ENCODE measurements at regions not wholly inside any gene's neighbourhood (a gene's known extent, or its start where the extent isn't known, plus 50 kb on each side); places are given as distances from the start of the nearest gene placed in this dataset.

DNA sequence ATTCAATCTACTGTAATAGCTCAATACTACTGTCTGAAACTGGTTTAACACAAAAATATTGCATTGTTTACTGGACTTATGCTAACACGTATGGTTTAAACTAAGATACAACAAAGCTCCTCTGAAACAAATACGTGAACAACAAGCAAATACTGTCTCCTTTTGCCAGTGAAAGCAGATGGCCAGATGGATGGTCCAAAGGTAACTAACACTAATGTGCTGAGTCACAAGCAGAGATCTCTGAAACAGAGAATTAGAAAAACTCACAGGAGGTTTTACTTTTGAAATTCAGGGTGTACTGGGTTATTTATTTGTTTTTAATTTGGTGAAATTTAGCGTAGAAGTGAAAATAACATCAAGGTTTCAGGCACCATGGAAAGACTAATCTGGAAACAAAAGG lies 124.3 kb upstream of the SOX4 start:
- no peak for DNase-seq (ENCODE audit: low spot score)

DNA sequence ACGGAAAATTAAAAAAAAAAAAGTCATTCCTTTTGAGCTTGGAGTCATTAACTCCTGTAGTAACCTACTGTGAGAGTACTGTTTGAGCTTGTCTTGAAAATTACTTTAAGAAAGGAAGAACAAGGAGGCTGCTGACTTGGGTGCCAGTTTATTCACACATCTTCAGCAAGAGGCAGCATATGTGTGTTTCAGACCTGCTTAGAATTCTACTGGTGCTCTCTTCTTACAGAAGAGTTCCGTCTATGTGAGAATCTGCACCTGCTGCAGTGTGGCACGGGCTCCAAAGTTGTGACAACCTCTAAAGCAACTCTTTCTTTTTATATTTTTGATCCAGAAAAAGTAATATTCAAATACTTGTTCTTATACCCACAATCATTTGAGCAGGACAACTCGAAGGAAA lies 117.4 kb upstream of the SOX4 start:
- no peak for DNase-seq (ENCODE audit: low spot score)

- no peak for DNase-seq (ENCODE audit: low spot score)
Measured at GRCh38 chr6:21478411-21478810, 115.1 kb upstream of the SOX4 start.

- DNase-seq (ENCODE audit: low spot score), result no peak
Measured at GRCh38 chr6:21478883-21479539, 114.5 kb upstream of the SOX4 start.

DNA sequence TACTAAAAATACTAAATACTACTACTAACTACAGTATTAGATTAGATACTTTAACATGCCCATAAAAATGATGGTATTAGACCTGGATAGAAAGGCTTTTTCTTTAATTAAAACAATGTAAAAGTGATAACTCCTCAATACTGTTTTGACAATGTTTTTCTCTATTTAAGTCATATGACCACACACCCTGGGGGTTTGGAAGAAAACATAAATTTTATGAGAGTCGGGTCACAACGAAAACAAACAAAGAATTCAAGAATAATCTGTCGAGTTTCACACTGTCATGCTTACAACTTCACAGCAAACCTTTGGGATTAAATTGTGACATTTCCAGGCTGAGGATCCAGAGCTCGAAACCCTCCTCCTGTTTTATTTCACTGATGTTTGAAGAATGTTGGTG lies 107.4 kb upstream of the SOX4 start:
- DNase-seq (ENCODE audit: low spot score), result no peak

- no peak for DNase-seq (ENCODE audit: low spot score)
Measured at GRCh38 chr6:21489826-21490225, 103.7 kb upstream of the SOX4 start.

DNA sequence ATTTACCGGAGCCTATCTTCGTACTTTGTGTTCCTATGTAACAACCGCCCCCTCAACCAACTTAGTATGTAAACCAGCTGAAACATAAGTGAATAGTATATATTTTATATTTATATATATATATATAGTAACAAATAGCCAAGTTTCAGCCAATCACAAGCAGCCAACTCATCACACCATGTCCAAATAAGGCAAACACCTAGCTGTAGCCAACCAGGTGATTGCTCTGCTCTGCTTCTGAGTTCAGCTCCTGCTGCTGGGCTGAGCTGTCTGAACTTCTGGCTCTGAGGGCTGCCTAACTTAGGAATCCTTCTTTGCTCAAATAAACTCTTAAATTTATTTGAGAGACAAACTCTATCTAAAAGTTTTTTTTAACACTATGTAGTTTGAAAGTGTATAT lies 101.6 kb upstream of the SOX4 start:
- DNase-seq (ENCODE audit: low spot score), result no peak

GRCh38 chr6:21494505-21494904 lies 99.0 kb upstream of the SOX4 start:
- DNase-seq (ENCODE audit: low spot score), result no peak

DNA sequence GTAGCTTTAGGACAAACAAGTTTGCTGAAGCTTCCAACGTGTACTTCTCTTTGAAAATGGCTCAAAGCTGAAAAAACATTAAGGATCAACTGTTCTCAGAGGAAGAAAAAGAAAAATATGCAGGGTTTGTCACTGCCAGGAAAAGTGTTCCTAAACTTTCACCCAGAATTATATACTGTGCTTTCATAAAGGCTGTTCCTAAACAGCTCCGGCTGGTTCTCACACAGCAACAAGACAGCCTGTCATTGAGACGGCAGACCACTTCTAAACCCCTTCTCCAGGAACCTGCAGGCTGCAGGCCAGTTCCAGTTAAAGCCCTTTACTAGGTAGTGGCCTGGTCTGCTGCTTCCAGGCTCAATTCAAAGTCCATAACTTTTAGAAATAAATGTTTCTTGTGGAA lies 97.4 kb upstream of the SOX4 start:
- no peak for DNase-seq (ENCODE audit: low spot score)

DNA sequence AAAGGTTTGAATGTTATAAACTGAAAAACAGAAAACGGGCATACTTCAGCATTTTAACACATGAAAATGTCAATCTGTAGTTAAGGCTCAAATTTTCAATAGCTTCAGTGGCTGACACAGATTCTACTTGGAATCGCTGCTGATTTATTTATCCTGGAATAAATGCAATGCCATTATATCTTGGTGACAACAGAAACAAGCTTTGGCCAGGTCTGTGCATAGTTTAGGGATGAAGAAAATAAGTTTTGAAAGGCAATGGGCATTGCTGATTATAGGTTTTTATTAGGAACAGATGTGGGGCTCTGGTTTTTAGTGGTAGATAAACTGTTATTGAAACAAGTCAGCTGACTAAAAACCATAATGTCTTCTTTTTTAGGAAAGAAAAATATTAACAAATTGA lies 96.8 kb upstream of the SOX4 start:
- no peak for DNase-seq (ENCODE audit: low spot score)

GRCh38 chr6:21500314-21501020 lies 93.1 kb upstream of the SOX4 start:
- no peak for DNase-seq (ENCODE audit: low spot score)

DNA sequence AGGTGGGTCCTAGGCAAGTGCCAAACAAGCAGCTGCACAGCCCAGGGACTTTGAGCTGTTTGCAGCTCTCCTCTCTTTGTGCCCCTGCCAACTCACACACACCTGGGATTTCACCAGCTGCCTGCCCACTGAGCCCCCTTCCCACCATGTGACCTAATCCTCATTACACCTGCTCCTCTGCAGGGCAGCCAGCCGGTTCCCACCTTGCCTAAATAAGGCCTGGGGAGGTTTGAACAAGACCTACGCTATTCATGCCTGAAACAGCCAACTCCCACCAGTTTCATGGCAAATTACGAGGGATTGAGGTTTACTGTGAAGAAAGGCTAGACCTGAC lies 92.6 kb upstream of the SOX4 start:
- no peak for DNase-seq (ENCODE audit: low spot score)

- no peak for DNase-seq (ENCODE audit: low spot score)
Measured at GRCh38 chr6:21501815-21502214, 91.7 kb upstream of the SOX4 start.

- DNase-seq (ENCODE audit: low spot score), result no peak
Measured at GRCh38 chr6:21502682-21503081, 90.9 kb upstream of the SOX4 start.

GRCh38 chr6:21504790-21505189 lies 88.8 kb upstream of the SOX4 start:
- DNase-seq (ENCODE audit: low spot score), result no peak

DNA sequence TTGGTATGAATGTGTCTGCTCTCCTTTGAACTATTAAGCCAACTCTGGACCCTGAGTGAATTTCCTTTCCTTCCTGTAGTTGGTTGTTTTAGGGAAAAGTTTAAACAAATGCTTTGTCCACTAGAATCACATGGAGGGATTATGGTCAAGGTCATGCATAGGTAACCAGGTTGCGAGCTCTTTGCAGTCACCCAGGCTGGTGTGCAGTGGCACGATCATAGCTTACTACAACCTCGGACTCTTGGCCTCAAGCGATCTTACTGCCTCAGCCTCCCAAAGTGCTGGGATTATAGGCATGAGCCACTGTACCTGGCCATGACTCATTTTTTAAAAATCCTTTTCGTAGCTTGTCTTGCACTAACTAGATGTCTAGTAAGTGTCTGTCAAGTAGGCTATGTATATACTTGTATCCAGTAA lies 88.0 kb upstream of the SOX4 start:
- DNase-seq (ENCODE audit: low spot score), result no peak

DNA sequence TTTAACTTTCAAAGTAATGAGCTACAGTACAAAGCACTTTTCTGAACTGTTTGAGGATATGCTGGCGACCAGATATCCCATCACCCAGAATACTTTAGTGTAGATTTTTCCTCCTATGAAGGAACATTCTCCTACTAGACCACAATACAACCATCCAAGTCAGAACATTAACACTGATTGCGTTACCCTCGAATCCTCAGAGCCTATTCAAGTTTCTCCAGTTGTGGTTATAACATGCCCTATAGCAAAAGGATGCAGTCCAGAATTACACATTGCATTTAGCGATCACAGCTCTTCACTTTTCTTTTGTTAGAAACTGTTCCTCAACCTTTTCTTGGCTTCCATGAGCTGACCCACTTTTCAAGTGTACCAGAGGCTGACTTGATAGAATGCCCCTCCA lies 87.4 kb upstream of the SOX4 start:
- DNase-seq (ENCODE audit: low spot score), result no peak

DNA sequence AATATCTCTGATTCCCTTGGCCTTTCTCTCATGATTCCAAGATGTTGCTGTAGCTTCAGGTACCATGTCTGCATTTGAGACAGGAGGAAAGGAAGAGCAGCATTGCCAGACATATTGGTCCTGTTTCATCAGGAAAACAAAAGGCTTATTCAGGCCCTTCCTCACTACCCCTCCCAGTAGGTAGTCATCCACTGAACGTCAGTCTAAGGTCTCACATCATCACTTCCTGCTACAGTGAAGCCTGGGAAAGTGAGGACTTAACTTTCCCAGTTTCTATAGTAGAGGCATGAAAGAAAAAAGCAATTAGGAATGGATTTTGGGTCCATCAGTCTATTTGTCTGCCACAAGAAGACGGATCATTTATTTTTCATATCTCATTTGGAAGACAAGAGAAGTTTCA lies 85.7 kb upstream of the SOX4 start:
- no peak for DNase-seq (ENCODE audit: low spot score)

DNA sequence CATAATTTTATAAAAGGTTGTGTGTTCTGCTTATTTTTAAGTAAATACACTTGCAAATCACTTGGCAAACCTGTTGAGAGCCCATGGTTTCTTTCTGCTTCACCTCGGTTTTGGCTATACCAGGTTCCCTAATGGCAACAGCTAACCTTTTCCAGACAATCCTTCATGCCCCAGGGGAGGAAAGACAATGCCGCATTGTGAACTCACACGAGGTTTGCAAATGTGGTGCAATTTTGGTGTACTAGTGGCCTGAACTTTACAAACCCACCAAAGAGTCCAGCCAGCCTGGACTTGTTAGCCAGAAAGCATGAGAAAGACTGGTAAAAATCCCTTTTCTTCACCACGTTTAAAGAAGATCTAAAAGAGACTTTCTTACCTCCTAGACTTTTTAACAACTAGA lies 84.8 kb upstream of the SOX4 start:
- DNase-seq (ENCODE audit: low spot score), result no peak

GRCh38 chr6:21511891-21512550 lies 81.5 kb upstream of the SOX4 start:
- no peak for DNase-seq (ENCODE audit: low spot score)

DNA sequence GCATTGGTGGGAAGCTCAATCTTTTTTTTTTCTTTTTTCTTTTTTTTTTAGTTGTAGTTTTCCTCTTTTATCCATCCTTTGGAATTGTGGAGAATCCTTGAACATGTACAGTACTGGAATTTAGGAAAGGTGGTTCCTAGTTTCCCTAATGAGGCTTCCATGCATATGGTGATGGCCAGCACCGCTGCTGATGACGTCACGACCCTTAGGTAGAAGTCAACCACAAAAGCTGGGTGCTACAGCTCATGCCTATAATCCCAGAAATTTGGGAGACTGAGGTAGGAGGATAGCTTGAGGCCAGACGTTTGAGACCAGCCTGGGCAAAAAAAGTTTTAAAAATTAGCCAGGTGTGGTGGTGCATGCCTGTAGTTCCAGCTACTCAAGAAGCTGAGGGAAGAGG lies 79.3 kb upstream of the SOX4 start:
- DNase-seq (ENCODE audit: low spot score), result no peak

GRCh38 chr6:21518317-21518716 lies 75.2 kb upstream of the SOX4 start:
- DNase-seq (ENCODE audit: low spot score), result no peak

DNA sequence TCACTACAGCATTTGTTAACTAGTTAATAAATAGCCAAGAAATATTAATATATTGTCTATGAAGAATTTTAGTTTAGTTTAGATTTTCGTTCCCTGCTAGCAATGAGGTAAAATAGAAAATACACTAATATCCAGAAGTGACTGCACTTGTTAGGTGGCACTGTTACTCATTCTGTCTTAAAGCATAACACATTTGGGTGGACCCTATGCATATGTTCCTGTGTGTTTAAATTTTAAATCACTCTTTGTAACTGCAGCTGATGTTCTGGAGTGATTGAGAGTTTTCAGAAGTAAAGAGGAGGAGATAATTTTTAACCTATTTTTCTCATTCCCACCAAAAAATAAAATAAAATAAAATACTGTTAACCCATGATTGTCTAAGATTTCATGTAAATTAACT lies 73.9 kb upstream of the SOX4 start:
- DNase-seq (ENCODE audit: low spot score), result no peak

- DNase-seq (ENCODE audit: low spot score), result no peak
Measured at GRCh38 chr6:21521276-21521675, 72.3 kb upstream of the SOX4 start.
